Keratinocyte (primary cell): ENCODE measurements at regions not wholly inside any gene's neighbourhood (a gene's known extent, or its start where the extent isn't known, plus 50 kb on each side); places are given as distances from the start of the nearest gene placed in this dataset.

Experiments used
- DNase-seq: peaks from one replicate; pipeline ENCODE4 v3.0.0-alpha.2; 2011; ENCODE audit warnings: low read depth, missing footprints, low spot score
- FAIRE-seq: peaks from 2 replicates; lab custom pipeline; 2011; peaks lifted over from hg19 to GRCh38; lab: Jason Lieb, UNC
- H2AFZ ChIP-seq: 2 replicates; pipeline ENCODE4 v1.6.0; 2012; ENCODE audit warnings: low read length, control low read depth, inconsistent platforms; ENCODE audit not compliant: control insufficient read depth
- H3K27ac ChIP-seq: 2 replicates; pipeline ENCODE4 v1.5.1; 2011; ENCODE audit warnings: low read length; ENCODE audit not compliant: control insufficient read depth, insufficient read depth
- H3K27me3 ChIP-seq: 3 replicates; pipeline ENCODE4 v1.6.0; 2011; ENCODE audit warnings: low read length; ENCODE audit not compliant: control insufficient read depth, insufficient read depth; ENCODE audit errors: extremely low read depth
- H3K36me3 ChIP-seq, 2 experiments: 2 replicates in 1 of 2; 3 replicates in 1 of 2; pipeline ENCODE4 v1.5.1; 2011; ENCODE audit warnings: low read length in 2 of 2, mild to moderate bottlenecking in 1 of 2; ENCODE audit not compliant: control insufficient read depth in 2 of 2, insufficient read depth in 2 of 2; ENCODE audit errors: extremely low read depth in 1 of 2
- H3K4me1 ChIP-seq: 3 replicates; pipeline ENCODE4 v1.5.1; 2011; ENCODE audit warnings: low read length; ENCODE audit not compliant: control insufficient read depth, insufficient read depth; ENCODE audit errors: extremely low read depth
- H3K4me2 ChIP-seq: 3 replicates; pipeline ENCODE4 v1.6.0; 2011; ENCODE audit warnings: low read depth, low read length; ENCODE audit not compliant: control insufficient read depth, insufficient read depth; ENCODE audit errors: extremely low read depth
- H3K4me3 ChIP-seq, 3 experiments: fragments of 200-600 bp in 1 of 3; sonication (generic) in 1 of 3; 2 replicates in 2 of 3; 3 replicates in 1 of 3; pipeline ENCODE4 v1.5.1; 2011 to 2016; ENCODE audit warnings: low read length in 3 of 3, mild to moderate bottlenecking in 3 of 3, control low read depth in 2 of 3, inconsistent platforms in 1 of 3, low read depth in 1 of 3, mixed read lengths in 1 of 3, mixed run types in 1 of 3, moderate library complexity in 1 of 3; ENCODE audit not compliant: control insufficient read depth in 2 of 3, insufficient read depth in 2 of 3; ENCODE audit errors: extremely low read depth in 1 of 3
- H3K79me2 ChIP-seq: 2 replicates; pipeline ENCODE4 v1.6.0; 2012; ENCODE audit warnings: low read length; ENCODE audit not compliant: control insufficient read depth, insufficient read depth
- H3K9ac ChIP-seq: 3 replicates; pipeline ENCODE4 v1.6.0; 2011; ENCODE audit warnings: low read length; ENCODE audit not compliant: control insufficient read depth, insufficient read depth; ENCODE audit errors: extremely low read depth
- H3K9me1 ChIP-seq: 3 replicates; pipeline ENCODE4 v1.6.0; 2011; ENCODE audit warnings: low read length; ENCODE audit not compliant: control insufficient read depth, insufficient read depth; ENCODE audit errors: extremely low read depth
- H3K9me3 ChIP-seq: 2 replicates; pipeline ENCODE4 v1.5.1; 2012; ENCODE audit warnings: low read depth, low read length; ENCODE audit not compliant: control insufficient read depth
- H4K20me1 ChIP-seq: 3 replicates; pipeline ENCODE4 v1.6.0; 2011; ENCODE audit warnings: low read length; ENCODE audit not compliant: control insufficient read depth, insufficient read depth; ENCODE audit errors: extremely low read depth
- CTCF ChIP-seq, 3 experiments: IDR thresholded peaks in 1 of 3; conservative IDR thresholded peaks in 1 of 3; optimal IDR thresholded peaks in 1 of 3; 2 replicates in 2 of 3; 3 replicates in 1 of 3; pipeline versions ENCODE3 to v1.5.1; 2011; ENCODE audit warnings: low read length in 3 of 3, mild to moderate bottlenecking in 3 of 3, moderate library complexity in 2 of 3, control low read depth in 1 of 3, inconsistent platforms in 1 of 3; ENCODE audit not compliant: insufficient read depth in 2 of 3; ENCODE audit errors: extremely low read depth in 1 of 3
- EZH2 ChIP-seq: IDR thresholded peaks from one replicate; pipeline ENCODE4 v1.6.1; 2012; ENCODE audit warnings: inconsistent platforms, mild to moderate bottlenecking, low read length, moderate library complexity
- dilution Hi-C: fragments of 300-500 bp; cut with MboI; formaldehyde crosslinking; loops from one replicate; pipeline ENCODE4 v1.7.0; 2020; ENCODE audit warnings: low sequenced_read_pairs; ENCODE audit not compliant: extremely low pct_ligation_motif_present

DNA sequence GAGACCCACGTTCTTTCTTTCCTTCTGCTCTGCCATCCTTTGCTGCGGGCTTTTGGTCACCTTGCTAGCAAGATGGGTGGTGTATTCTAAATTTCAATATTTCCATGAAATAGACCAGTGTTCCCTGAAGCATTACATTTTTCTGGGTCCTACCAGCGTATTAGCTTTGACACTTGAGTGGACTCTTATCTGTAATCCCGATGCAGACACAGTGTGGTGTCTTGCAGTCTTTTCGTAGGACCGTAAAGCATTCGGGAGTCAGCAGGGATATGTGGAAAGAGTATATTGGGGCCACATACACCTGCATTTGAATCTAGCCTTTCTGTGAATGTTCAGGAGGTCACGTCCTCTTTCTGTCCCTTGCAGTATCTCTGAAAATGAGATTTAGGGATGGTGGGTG lies 124.7 kb upstream of the CPEB4 start:
- Histone ChIP-seq H3K36me3 (no peaks in the 10 kb centered on the region), H3K27ac (no peak overlapping the region), H3K9ac (no peak overlapping the region), H3K79me2 (no peaks in the 10 kb centered on the region), H3K9me1 (no peaks in the 10 kb centered on the region), H3K4me3 (no peak overlapping the region), H3K27me3 (no peaks in the 10 kb centered on the region), H4K20me1 (no peaks in the 10 kb centered on the region), H2AFZ (no peak overlapping the region), H3K4me2 (no peak overlapping the region), H3K9me3 (no peaks in the 10 kb centered on the region), H3K4me1 (peaks cover 20% of the 10 kb centered on the region)
- DNase-seq (no peak), FAIRE-seq (no peak)
- dilution Hi-C loops, result no loop called here
- TF ChIP-seq CTCF (optimal IDR thresholded peaks at IDR 0.05 in 1 of 3, IDR thresholded peaks at IDR 0.05 in 1 of 3, conservative IDR thresholded peaks at IDR 0.05 in 1 of 3; ENCODE audit: extremely low read depth in 1 of 3, insufficient read depth in 2 of 3, low read length in 3 of 3) (no peak), EZH2 (no peak)

- Histone ChIP-seq H3K4me2 (peak overlapping the region; percentile 4), H3K4me3 (no peak overlapping the region), H3K9me3 (no peaks in the 10 kb centered on the region), H3K27me3 (no peaks in the 10 kb centered on the region), H3K9me1 (no peaks in the 10 kb centered on the region), H3K4me1 (peaks cover 20% of the 10 kb centered on the region), H3K27ac (peak overlapping the region; percentile 67), H2AFZ (peak overlapping the region; percentile 21), H4K20me1 (no peaks in the 10 kb centered on the region), H3K79me2 (no peaks in the 10 kb centered on the region), H3K9ac (peak overlapping the region; percentile 8), H3K36me3 (no peaks in the 10 kb centered on the region)
- FAIRE-seq, result no peak
- dilution Hi-C loops, result no loop called here
- peak; percentile 49 for DNase-seq
- TF ChIP-seq CTCF (optimal IDR thresholded peaks at IDR 0.05 in 1 of 3, IDR thresholded peaks at IDR 0.05 in 1 of 3, conservative IDR thresholded peaks at IDR 0.05 in 1 of 3; ENCODE audit: extremely low read depth in 1 of 3, insufficient read depth in 2 of 3, low read length in 3 of 3), result no peak
- no peak for TF ChIP-seq EZH2
These were observed 123.7 kb upstream of the CPEB4 start for GRCh38 chr5:173764332-173765028.
